GM10248 (cell line): ENCODE measurements at regions not wholly inside any gene's neighbourhood (a gene's known extent, or its start where the extent isn't known, plus 50 kb on each side); places are given as distances from the start of the nearest gene placed in this dataset.

Source experiments
- CTCF ChIA-PET: fragments of 300-600 bp; sonication (Branson Sonifier 250); formaldehyde crosslinking; extraction: SDS; loops from one replicate; lab custom pipeline; 2021; ENCODE audit warnings: antibody characterized with exemption; lab: Yijun Ruan, JAX
- POLR2A ChIA-PET: fragments of 350-650 bp; sonication (Branson Sonifier 250); formaldehyde crosslinking; extraction: SDS; loops from one replicate; lab custom pipeline; 2020; ENCODE audit warnings: antibody characterized with exemption; lab: Yijun Ruan, JAX
- DNase-seq: peaks from one replicate; pipeline ENCODE4 v3.0.0; 2012; ENCODE audit errors: extremely low spot score
- CTCF ChIP-seq: IDR thresholded peaks from 2 replicates; pipeline ENCODE4 v1.5.1; 2012; ENCODE audit warnings: mild to moderate bottlenecking, low read depth; ENCODE audit errors: extremely low read depth, missing control alignments, control extremely low read depth

DNA sequence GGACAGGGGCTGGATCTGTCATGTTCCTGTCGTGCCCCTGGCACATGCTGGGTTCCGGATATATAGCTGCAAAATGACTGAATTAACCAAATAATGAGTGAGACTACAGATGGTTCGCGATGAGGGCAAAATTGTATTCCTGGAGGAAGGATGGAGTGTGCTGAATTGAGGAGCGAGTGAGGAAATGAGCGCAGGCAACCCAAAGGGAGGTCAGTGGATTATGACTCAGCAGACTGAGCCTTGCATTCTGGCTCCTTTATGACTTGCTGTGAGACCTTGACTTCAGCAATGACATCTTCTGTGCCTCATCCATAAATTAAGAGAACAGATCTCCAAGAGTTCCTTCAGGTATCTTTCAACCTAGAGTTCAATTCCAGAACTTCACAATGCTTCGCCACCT, 115.0 kb upstream of the CLDN10 start:
- ChIA-PET POLR2A (no interaction called here), CTCF (interaction anchor here (0.9 to 2.1 kb wide), 3 partner anchors 21 to 43 kb away, joined by 3 to 5 read pairs (median 4); no protein-coding TSS in a partner anchor)
- no peak for DNase-seq
- no peak for TF ChIP-seq CTCF

GRCh38 chr13:95438297-95438696, 114.2 kb upstream of the CLDN10 start:
- no peak for DNase-seq

GRCh38 chr13:95440441-95441088, 112.0 kb upstream of the CLDN10 start:
- TF ChIP-seq CTCF, result no peak
- POLR2A ChIA-PET, result no interaction called here
- DNase-seq, result no peak
- CTCF ChIA-PET, result no interaction called here

More at GRCh38 chr13:95438297-95438696, 114.2 kb upstream of the CLDN10 start:
- ChIA-PET CTCF (interaction anchor here (1.7 kb wide), 1 partner anchor 34 kb away, joined by 4 read pairs; no protein-coding TSS in a partner anchor), POLR2A (no interaction called here)
- no peak for TF ChIP-seq CTCF

DNA sequence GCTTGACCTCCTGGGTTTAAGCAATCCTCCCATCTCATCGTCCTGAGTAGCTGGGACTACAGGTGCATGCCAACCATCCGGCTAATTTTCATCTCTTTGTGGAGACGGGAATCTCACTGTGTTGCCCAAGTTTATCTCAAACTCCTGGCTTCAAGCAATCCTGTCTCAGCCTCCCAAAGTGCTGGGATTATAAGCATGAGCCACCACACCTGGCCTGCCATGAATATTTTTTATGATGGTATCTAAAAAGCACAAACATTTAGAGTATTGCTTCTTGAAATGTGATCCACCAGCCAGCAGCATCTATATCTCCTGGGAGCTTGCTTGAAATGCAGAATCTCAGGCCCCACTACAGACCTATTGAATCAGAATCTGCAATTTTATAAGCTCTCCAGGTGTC, 111.2 kb upstream of the CLDN10 start:
- POLR2A ChIA-PET, result no interaction called here
- DNase-seq, result no peak
- CTCF ChIA-PET, result interaction anchor here (0.9 to 1.0 kb wide), 3 partner anchors 17 to 252 kb away, joined by 3 to 4 read pairs (median 3); no protein-coding TSS in a partner anchor
- no peak for TF ChIP-seq CTCF

DNA sequence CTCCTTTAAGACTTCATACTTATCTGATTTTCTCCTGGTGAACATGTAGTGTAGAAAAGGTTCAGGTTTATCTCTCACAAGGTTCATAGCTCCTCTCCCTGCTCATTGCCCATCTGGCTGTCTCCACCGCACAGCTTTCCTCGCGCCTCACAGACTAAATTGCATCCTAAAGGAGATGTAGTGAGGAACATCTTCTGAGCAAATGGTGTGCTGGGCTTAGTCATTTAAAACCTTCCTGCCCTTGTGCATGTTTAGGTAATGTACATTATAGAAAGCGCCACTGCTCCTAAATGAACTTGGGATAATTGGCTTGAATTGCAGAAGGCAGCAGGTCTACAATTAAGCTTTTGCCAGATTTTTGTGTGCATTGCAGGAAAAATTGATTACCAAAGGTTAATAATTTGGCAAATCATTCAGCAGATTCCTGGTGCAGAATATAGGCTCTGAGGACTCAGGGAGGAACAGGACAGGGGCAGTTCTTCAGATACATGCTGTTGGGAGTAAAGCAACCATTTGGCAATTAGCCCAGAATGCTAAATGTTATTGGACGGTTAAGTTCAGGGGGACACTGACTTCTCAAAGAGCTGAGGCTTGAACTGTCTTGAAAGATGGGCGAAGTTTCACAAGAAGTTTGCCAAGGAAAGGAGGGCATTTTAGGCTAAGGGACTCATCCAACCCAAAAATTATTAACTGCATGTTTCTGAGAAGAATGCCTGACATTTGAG, 108.4 kb upstream of the CLDN10 start:
- CTCF ChIA-PET, result interaction anchor here (0.7 kb wide), 1 partner anchor 35 kb away, joined by 3 read pairs; no protein-coding TSS in a partner anchor
- DNase-seq, result no peak
- POLR2A ChIA-PET, result no interaction called here
- TF ChIP-seq CTCF, result no peak

DNA sequence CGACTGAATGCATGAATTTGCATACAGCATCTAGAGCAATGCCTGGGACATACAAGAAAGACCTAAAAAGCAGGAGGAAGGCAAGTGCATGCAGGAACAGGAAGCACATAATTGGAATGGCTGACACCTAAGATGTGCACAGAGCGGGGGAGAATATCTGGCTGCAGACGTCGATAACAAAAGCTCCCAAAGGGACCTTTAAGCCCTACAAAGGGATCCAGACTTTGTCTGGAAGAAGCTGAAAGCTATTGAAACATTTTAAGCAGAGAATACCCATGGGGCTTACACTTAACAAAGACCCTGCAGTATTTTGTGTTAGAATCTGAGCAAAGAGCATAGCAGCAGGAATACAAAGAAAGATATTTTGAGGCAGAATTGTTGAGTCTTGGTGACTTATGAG, 107.4 kb upstream of the CLDN10 start:
- ChIA-PET CTCF (interaction anchor here (1.1 to 1.4 kb wide), 2 partner anchors 41 to 253 kb away, joined by 3 to 6 read pairs; no protein-coding TSS in a partner anchor), POLR2A (no interaction called here)
- no peak for DNase-seq
- TF ChIP-seq CTCF, result no peak
